Colonic mucosa (tissue), 4 donors: ENCODE measurements at regions not wholly inside any gene's neighbourhood (a gene's known extent, or its start where the extent isn't known, plus 50 kb on each side); places are given as distances from the start of the nearest gene placed in this dataset.

Experiments
- DNase-seq: peaks from one replicate; pipeline ENCODE4 v3.0.0-alpha.2; 2020
- H3K27ac ChIP-seq: fragments of 200-600 bp; one replicate; pipeline ENCODE4 v1.8.0; 2021
- H3K27me3 ChIP-seq: fragments of 200-600 bp; one replicate; pipeline ENCODE4 v1.8.0; 2021
- H3K36me3 ChIP-seq: fragments of 200-600 bp; one replicate; pipeline ENCODE4 v1.8.0; 2021
- H3K4me1 ChIP-seq: fragments of 200-600 bp; one replicate; pipeline ENCODE4 v1.8.0; 2021; ENCODE audit warnings: mild to moderate bottlenecking
- H3K4me3 ChIP-seq: fragments of 200-600 bp; one replicate; pipeline ENCODE4 v1.8.0; 2021
- H3K9ac ChIP-seq, 2 donors: one replicate each; pipeline ENCODE4 v1.7.0; 2013; ENCODE audit warnings: control low read depth in 2 of 2, low read depth in 2 of 2, low read length in 2 of 2
- H3K9me3 ChIP-seq: fragments of 200-600 bp; one replicate; pipeline ENCODE4 v1.8.0; 2021
- CTCF ChIP-seq: fragments of 200-600 bp; IDR thresholded peaks from one replicate; pipeline ENCODE4 v1.8.0; 2022; ENCODE audit warnings: antibody characterized with exemption, mild to moderate bottlenecking
- intact Hi-C: fragments of 100-400 bp; cut with DNase I; formaldehyde crosslinking; loops from one replicate; pipeline ENCODE4 v1.14.1; 2022
- donor health status: healthy.
- donor health status: DM: no; HTN: no; CAD: no.
- donor health status: DM: no; HTN: no; CAD: no.

DNA sequence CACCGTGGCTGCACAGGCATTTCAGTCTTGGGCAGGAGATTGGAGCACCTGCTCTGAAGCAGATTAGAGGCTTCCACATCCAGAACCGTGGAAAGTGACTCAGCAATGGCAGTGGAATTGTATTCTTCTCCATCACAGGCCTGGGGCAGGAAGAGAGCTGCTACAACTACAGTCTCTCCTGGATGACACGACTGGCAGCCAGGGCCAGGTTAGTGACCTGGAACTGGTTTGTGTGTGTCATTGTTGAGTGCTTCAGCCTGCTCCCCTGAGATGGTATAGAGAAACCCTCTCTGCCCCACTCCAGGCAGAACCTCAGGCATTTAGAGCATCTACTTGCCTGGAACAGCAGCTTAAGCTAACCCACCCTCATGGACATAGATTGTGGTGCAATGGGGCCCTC, 596.5 kb upstream of the INTU start:
- Histone ChIP-seq H3K4me3 (no peak overlapping the region), H3K36me3 (no peaks in the 10 kb centered on the region), H3K4me1 (no peaks in the 10 kb centered on the region), H3K9ac (no peak overlapping the region), H3K27me3 (no peaks in the 10 kb centered on the region), H3K27ac (no peak overlapping the region), H3K9me3 (no peaks in the 10 kb centered on the region)
- no peak for TF ChIP-seq CTCF
- intact Hi-C loops, result no loop called here
- DNase-seq, result no peak

DNA sequence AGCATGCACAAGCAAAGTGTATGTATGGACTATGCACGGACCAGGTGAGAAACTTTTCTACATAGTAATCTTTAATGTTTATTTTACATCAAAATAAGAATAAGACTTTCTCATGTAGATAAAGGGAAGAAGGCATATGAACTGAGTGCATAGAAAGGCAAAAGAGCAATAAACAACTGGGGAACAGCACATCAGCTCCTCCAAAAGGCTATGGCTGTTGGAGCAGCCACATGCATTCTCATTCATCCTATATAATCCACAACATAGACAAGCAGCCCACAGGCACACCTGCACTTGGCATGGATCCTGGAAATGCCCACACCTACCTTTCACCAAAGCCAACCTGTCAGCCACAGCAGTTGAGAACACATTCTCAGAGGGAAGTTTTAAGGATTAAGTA, 586.9 kb upstream of the INTU start:
- Histone ChIP-seq H3K36me3 (no peaks in the 10 kb centered on the region), H3K27ac (no peak overlapping the region), H3K4me1 (no peaks in the 10 kb centered on the region), H3K4me3 (no peak overlapping the region), H3K9ac (no peak overlapping the region), H3K27me3 (no peaks in the 10 kb centered on the region), H3K9me3 (no peaks in the 10 kb centered on the region)
- intact Hi-C loops, result no loop called here
- DNase-seq, result no peak
- no peak for TF ChIP-seq CTCF

DNA sequence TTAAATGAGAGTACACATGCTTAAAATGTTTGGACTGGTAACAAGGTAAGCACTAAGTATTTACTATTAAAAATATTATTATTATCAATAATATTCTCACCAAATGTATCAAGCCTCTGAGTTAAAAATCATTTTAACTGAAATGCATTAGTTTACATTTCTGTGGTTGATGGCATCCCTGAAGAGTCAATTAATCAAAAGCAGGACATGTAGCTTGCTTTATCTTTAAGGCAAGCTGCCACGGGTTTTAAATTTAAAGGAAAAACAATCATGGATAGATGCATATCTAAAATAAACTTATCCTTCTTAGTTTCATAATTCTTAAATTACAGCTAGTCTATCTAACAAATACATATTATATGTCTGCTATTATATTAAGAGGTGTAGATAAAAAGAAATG, 584.8 kb upstream of the INTU start:
- H3K9ac ChIP-seq, result no peak overlapping the region
- no peak for DNase-seq
- no peak for TF ChIP-seq CTCF
- no peaks in the 10 kb centered on the region for H3K36me3 ChIP-seq
- no peak overlapping the region for H3K4me3 ChIP-seq
- intact Hi-C loops, result no loop called here
- no peak overlapping the region for H3K27ac ChIP-seq
- no peaks in the 10 kb centered on the region for H3K9me3 ChIP-seq
- H3K27me3 ChIP-seq, result no peaks in the 10 kb centered on the region
- no peaks in the 10 kb centered on the region for H3K4me1 ChIP-seq

GRCh38 chr4:127048376-127049044, 584.2 kb upstream of the INTU start:
- DNase-seq, result no peak
- no peak for TF ChIP-seq CTCF
- Histone ChIP-seq H3K9ac (no peak overlapping the region), H3K36me3 (no peaks in the 10 kb centered on the region), H3K4me1 (no peaks in the 10 kb centered on the region), H3K4me3 (no peak overlapping the region), H3K27ac (no peak overlapping the region), H3K27me3 (no peaks in the 10 kb centered on the region), H3K9me3 (no peaks in the 10 kb centered on the region)
- intact Hi-C loops, result no loop called here

DNA sequence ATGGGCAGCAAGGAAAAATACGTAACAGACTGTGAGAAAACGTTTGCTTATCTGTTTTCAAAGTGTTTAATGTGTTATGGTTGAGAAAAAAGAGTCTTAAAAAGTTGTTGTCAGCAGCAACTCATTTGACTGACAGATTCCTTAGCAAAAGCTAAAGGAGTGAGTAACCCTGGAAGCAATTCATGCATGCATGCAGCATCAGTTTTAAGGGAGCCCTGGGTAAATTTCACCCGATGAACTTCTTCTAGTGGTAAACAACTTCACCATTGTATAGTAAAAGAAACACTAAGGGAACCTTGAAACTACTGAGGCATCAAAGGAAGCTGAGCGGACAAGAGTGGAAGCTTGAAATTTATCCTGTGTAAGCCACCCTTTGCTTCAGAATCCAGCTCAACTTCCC, 583.2 kb upstream of the INTU start:
- Histone ChIP-seq H3K4me1 (no peaks in the 10 kb centered on the region), H3K9me3 (no peaks in the 10 kb centered on the region), H3K9ac (no peak overlapping the region), H3K27me3 (no peaks in the 10 kb centered on the region), H3K27ac (no peak overlapping the region), H3K36me3 (no peaks in the 10 kb centered on the region), H3K4me3 (no peak overlapping the region)
- no peak for TF ChIP-seq CTCF
- DNase-seq, result no peak
- intact Hi-C loops, result no loop called here
